Tibial nerve (tissue), 3 donors: ENCODE measurements at regions not wholly inside any gene's neighbourhood (a gene's known extent, or its start where the extent isn't known, plus 50 kb on each side); places are given as distances from the start of the nearest gene placed in this dataset.

Source experiments
- POLR2A ChIP-seq, 2 donors: fragments of 450-650 bp; IDR thresholded peaks; one replicate each; pipeline ENCODE4 v1.6.1; 2017; ENCODE audit warnings: antibody characterized with exemption in 2 of 2, mild to moderate bottlenecking in 2 of 2, moderate library complexity in 2 of 2
- TF ChIP-seq, protein P1 (sequence below), 5 experiments: fragments of 200-600 bp in 3 of 5; fragments of 450-650 bp in 2 of 5; sonication (generic) in 3 of 5; IDR thresholded peaks; one replicate each; pipeline ENCODE4 v1.5.1; 2016 to 2019; ENCODE audit warnings: antibody characterized with exemption in 5 of 5, mild to moderate bottlenecking in 3 of 5, moderate library complexity in 2 of 5

DNA sequence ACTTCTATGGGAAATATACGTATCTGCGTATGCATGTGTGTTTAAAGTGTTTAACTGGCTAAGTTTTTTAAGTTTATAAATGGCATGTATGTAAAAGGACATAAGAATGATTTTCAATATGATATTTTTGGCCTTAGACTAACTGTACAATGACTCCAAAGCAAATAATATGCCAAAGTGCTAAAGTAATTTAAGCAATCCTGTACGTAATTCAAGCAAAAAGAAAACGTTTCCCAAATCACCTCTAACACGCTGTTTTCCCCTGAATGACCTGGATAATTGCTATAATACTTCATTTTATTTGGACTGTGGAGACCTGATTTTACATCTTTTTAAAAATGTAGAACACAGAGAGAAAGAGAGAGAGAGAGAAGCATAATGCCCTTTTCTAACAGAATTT, 183.0 kb upstream of the HAND2 start:
- TF ChIP-seq, protein P1, sequence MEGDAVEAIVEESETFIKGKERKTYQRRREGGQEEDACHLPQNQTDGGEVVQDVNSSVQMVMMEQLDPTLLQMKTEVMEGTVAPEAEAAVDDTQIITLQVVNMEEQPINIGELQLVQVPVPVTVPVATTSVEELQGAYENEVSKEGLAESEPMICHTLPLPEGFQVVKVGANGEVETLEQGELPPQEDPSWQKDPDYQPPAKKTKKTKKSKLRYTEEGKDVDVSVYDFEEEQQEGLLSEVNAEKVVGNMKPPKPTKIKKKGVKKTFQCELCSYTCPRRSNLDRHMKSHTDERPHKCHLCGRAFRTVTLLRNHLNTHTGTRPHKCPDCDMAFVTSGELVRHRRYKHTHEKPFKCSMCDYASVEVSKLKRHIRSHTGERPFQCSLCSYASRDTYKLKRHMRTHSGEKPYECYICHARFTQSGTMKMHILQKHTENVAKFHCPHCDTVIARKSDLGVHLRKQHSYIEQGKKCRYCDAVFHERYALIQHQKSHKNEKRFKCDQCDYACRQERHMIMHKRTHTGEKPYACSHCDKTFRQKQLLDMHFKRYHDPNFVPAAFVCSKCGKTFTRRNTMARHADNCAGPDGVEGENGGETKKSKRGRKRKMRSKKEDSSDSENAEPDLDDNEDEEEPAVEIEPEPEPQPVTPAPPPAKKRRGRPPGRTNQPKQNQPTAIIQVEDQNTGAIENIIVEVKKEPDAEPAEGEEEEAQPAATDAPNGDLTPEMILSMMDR (IDR thresholded peaks at IDR 0.05), result no peak
- TF ChIP-seq POLR2A (IDR thresholded peaks at IDR 0.05), result no peak
